Head of caudate nucleus (tissue), 42 donors: ENCODE measurements at regions not wholly inside any gene's neighbourhood (a gene's known extent, or its start where the extent isn't known, plus 50 kb on each side); places are given as distances from the start of the nearest gene placed in this dataset.

ENCODE experiments used
- DNase-seq, 42 donors: peaks; one replicate each; pipeline versions ENCODE4 v3.0.0 to v3.0.0-alpha.2; 2020 to 2021; ENCODE audit warnings: mixed read lengths in 7 of 42
- intact Hi-C: fragments of 100-400 bp; cut with DNase I; formaldehyde crosslinking; loops from one replicate; pipeline ENCODE4 v1.15.0; 2022

GRCh38 chr15:29356786-29357185 is 87.2 kb upstream of the NSMCE3 start:
- no peak for DNase-seq
- intact Hi-C loops, result no loop called here

- intact Hi-C loops, result no loop called here
- no peak for DNase-seq
Measured at GRCh38 chr15:29355477-29355876, 85.9 kb upstream of the NSMCE3 start.

GRCh38 chr15:29352402-29352801 is 82.8 kb upstream of the NSMCE3 start:
- intact Hi-C loops, result no loop called here
- peak in 13 of 42 donors; percentile 19 to 58 (median 40) for DNase-seq

- intact Hi-C loops, result no loop called here
- no peak for DNase-seq
Measured at GRCh38 chr15:29349196-29349595, 79.6 kb upstream of the NSMCE3 start.

- DNase-seq, result no peak
Measured at GRCh38 chr15:29348336-29348914, 78.8 kb upstream of the NSMCE3 start.

GRCh38 chr15:29346998-29347397 is 77.4 kb upstream of the NSMCE3 start:
- DNase-seq, result no peak
- intact Hi-C loops, result no loop called here

More at GRCh38 chr15:29348336-29348914, 78.8 kb upstream of the NSMCE3 start:
- intact Hi-C loops, result no loop called here

- intact Hi-C loops, result no loop called here
- DNase-seq, result no peak
Measured at GRCh38 chr15:29345549-29346525, 76.2 kb upstream of the NSMCE3 start.

- no peak for DNase-seq
- intact Hi-C loops, result no loop called here
Measured at GRCh38 chr15:29344474-29344873, 74.9 kb upstream of the NSMCE3 start.

GRCh38 chr15:29343229-29343628 is 73.6 kb upstream of the NSMCE3 start:
- intact Hi-C loops, result no loop called here
- DNase-seq, result no peak

- no peak for DNase-seq
- intact Hi-C loops, result no loop called here
Measured at GRCh38 chr15:29342201-29342600, 72.6 kb upstream of the NSMCE3 start.

- intact Hi-C loops, result no loop called here
- peak in 30 of 42 donors; percentile 8 to 80 (median 50) for DNase-seq
Measured at GRCh38 chr15:29337156-29337959, 67.7 kb upstream of the NSMCE3 start.

GRCh38 chr15:29334544-29334943 is 64.9 kb upstream of the NSMCE3 start:
- intact Hi-C loops, result no loop called here
- DNase-seq, result no peak

- no peak for DNase-seq
- intact Hi-C loops, result no loop called here
Measured at GRCh38 chr15:29333261-29333660, 63.6 kb upstream of the NSMCE3 start.

GRCh38 chr15:29331669-29332068 is 62.0 kb upstream of the NSMCE3 start:
- intact Hi-C loops, result no loop called here
- no peak for DNase-seq

- intact Hi-C loops, result no loop called here
- DNase-seq, result no peak
Measured at GRCh38 chr15:29331071-29331470, 61.4 kb upstream of the NSMCE3 start.

- intact Hi-C loops, result no loop called here
Measured at GRCh38 chr15:29324746-29325145, 55.1 kb upstream of the NSMCE3 start.

GRCh38 chr15:29323557-29323956 is 53.9 kb upstream of the NSMCE3 start:
- no peak for DNase-seq
- intact Hi-C loops, result no loop called here

More at GRCh38 chr15:29324746-29325145, 55.1 kb upstream of the NSMCE3 start:
- DNase-seq, result no peak

GRCh38 chr15:29322415-29322814 is 52.8 kb upstream of the NSMCE3 start:
- intact Hi-C loops, result no loop called here
- DNase-seq, result no peak

GRCh38 chr15:29320420-29320819 is 50.8 kb upstream of the NSMCE3 start:
- intact Hi-C loops, result no loop called here
- no peak for DNase-seq

- intact Hi-C loops, result no loop called here
- DNase-seq, result no peak
Measured at GRCh38 chr15:29319823-29320222, 50.2 kb upstream of the NSMCE3 start.
